ENCODE measurements at regions not wholly inside any gene's neighbourhood (a gene's known extent, or its start where the extent isn't known, plus 50 kb on each side); places are given as distances from the start of the nearest gene placed in this dataset.

DNA sequence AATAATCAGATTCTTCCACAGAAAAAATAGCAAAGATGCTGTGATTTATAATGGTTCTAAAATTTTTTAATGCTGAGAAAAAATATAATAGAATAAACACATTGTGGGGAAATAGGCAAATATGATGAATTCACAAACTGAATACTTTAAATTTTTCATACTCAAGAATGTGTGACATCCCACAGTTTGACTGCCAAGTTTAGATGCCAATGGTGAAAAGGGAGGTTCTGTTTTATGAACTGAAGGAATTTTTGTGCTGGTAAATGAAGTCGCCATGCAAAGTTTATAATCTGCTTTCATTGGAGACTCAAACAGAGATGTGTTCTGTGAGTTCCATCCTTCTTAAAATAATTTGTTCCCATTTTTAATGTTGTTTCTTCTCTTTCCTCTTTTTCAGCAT, 367.5 kb upstream of the ADAMTS16 start:
- no peak for DNase-seq (ENCODE audit: low spot score)

DNA sequence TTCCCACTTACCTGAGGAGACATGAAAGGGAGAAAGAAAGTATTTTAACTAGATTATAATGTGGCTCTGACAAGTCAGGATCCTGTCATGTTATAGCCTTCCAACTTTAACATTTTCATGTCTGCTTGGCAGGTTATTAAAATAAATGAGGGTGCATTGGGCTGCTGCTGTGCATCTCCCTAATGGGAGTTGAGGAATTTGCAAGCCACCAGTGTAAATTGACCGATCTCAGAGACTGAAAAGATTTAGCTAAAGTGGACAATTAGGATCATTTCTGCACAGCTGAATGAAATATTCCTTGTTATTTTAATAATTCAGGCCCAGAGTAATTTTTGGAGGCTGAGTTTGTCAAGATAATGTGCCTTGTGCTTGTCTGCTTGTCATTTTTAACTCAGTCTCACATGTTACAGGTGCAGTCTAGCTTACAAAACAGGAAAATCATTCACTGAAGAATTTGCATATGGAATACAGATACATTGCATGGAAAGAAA, 366.3 kb upstream of the ADAMTS16 start:
- no peak for DNase-seq (ENCODE audit: low spot score)

DNA sequence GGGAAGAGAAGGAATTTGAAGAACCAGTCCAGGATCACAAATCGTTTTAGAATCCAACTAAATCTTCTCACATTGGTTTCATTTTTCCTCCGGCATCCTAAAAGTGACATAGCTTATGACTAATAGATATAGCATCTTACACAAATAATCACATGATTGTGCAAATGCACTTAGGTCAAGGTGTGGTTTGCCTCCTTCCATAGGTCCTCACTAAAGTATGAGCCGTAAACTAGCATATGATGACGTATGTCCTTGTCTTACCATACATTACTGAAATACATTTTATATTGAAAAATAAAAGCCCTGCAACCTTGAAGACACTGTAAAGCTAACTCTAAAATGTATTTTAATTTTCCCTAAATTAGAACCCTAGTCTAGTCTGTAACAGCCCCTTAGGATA, 362.7 kb upstream of the ADAMTS16 start:
- no peak for DNase-seq (ENCODE audit: low spot score)

DNA sequence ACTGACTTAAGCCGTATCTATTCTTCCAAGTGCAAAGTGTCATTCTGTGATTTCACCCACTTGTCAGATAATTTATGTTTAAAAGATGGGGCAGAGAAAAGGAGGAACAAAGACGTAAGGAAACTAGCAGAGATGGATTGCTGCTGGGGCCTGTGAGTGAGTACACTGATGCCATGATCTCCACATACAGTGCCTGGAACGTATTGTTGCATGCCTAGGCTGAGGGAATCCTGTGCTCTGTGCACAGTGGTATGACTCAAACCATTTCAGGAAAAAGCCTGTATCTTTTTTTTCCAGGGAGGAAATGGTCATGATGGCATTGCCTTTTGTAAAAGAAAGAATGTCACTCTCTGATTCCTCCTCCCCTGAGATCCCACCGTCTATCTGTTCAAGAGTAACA, 359.5 kb upstream of the ADAMTS16 start:
- DNase-seq (ENCODE audit: low spot score): no peak

DNA sequence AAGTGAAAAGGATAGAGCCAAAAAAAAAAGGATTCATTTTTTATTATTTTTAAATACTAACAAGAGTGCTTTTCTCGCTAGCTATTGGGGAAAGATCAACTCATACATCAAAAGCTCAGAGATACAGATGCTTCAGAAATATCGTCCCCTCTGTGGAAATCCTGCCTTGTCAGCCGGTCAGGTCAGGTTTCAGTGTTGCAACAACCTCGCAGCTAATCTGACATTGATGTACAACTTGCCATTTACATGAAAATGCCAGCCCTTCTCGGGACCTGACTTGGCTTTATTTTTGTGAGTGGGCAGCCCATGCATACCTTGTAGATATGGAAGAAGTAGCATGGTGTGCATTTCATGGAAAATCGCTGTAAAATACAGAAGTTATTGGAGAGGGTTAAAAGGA, 358.8 kb upstream of the ADAMTS16 start:
- no peak for DNase-seq (ENCODE audit: low spot score)

DNA sequence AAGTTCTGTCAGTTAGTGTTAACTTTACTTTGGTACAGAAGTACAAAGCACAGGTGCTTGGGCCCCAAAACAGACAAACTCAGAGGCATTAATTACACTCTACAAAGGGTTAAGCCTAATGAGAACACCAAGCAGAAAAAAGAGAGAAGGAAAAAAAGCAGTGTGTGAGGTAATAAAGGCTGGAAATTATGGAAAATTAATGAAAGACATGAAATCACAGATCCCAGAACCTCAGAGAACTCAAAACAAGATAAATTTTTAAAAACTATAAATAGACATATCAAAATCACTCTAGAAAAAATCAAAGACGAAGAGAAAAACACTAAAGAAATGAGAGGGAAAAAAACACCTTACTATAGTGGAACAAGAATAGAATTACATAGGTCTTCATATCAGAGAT, 354.2 kb upstream of the ADAMTS16 start:
- DNase-seq (ENCODE audit: low spot score): no peak

DNA sequence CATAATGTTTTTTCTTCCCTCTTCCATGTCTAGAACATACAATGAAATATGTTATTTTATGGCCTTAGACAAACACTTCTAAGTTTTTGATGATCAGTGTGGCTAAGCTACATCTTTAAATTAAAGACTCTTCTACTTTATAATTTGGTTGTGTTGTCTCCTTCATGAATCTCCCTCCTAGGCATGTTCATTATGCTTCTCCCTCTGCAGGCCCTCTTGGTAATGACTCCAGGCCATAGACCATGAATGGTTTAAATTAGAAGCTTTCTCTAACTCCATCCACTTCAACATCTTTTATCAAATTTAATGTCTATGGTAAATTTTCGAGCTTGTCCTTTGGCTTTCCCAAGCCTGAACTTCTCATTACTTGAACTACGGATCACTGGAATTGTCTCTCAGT, 342.7 kb upstream of the ADAMTS16 start:
- DNase-seq (ENCODE audit: low spot score): no peak

DNA sequence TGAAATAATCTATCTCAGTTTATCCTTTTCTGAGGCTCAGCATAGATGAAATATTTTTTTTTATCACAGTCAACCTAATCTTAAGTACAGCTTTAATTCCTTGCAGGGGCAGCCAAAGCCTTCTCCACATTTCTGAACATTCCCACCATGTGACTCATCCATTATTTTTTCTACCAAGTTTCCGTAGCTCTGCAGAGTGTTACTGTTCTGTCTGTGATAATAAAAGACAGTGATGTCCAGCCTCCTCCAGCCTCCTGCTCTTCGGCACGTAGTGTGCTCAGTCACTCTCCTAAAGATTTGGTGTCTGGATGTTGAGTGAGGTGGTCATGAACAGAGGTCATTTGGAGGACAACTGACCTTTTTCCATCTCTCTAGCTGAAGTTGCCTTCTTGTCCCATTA, 338.1 kb upstream of the ADAMTS16 start:
- no peak for DNase-seq (ENCODE audit: low spot score)

DNA sequence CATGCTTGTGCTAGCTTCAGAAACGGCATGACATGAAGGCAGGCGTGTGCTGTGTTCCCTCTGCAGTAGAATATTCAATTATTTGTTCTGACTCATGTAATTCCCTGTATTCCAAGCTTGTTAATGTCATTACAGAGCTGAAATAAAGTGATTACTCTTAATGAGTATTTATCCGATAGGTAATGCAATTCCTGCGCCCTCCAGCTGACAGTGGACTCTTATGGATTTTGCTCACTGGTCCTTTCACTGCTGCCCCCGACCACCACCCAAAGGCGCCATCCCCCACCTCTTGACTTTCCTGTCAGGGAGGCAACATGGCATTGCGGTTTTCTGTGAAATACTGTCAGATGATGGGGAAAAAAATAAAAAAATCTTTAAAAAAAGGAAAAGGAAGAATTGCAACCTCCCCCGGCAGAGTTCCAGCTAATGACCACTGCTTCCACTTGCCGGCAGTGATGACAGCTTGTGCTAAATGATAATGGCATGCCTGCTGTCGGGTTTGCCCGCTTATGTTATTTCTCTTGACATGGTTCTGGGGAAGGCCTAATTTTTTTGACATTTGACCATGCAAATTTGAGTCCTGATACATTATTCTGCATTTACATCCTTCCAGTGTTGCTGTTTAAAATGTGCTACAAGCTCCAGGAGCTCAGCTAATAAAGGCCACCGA, 335.3 kb upstream of the ADAMTS16 start:
- DNase-seq (ENCODE audit: low spot score): no peak

DNA sequence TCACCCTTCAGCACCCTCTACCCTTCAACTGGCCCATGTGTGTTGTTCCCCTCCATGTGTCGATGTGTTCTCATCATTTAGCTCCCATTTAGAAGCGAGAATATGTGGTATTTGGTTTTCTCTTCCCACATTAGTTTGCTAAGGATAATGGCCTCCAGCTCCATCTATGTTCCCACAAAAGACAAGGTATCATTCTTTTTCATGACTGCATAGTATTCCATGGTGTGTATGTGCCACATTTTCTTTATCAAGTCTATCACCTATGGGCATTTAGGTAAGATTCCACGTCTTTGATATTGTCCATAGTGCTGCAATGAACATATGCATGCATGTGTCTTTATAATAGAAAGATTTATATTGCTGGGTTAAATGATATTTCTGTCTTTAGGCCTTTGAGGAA, 325.1 kb upstream of the ADAMTS16 start:
- no peak for DNase-seq (ENCODE audit: low spot score)

DNA sequence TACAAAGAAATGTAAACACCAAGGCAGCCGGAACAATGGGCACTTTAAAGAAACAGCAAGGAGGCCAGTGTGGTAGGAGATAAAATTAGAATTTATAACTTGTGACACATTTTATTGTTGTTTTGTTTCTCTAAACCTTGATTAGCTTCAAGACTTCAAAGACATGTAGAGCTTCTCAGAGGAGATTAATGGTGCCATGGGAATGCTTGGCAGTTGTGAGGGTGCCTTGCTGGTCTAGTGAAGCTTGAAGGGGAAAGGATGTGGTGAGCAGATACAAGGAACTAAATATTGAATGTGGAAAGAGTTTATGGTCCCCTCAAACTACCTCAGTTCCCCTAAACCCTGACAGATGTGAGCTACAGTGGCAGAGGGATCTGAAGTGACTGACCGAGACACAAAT, 322.4 kb upstream of the ADAMTS16 start:
- DNase-seq (ENCODE audit: low spot score): no peak

DNA sequence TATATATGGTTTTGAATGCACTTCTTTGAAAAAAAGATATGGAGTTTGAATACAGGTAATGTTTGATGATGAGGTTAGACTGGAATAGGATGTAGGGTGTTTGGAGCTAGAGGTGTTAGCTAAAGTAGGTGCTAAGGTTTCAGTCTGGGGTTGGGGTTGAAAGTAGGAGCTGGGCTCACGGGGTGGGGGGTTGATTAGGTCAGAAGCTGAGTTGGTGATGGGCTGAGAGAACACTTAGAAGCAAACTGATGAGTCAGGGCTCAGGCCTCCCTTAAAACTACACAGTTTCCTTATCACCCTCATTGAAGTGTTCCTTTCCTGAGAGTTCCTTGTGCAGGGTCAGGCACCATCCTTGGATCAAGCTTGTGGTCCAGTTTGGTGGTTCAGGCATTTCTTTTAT, 308.8 kb upstream of the ADAMTS16 start:
- DNase-seq (ENCODE audit: low spot score): no peak

DNA sequence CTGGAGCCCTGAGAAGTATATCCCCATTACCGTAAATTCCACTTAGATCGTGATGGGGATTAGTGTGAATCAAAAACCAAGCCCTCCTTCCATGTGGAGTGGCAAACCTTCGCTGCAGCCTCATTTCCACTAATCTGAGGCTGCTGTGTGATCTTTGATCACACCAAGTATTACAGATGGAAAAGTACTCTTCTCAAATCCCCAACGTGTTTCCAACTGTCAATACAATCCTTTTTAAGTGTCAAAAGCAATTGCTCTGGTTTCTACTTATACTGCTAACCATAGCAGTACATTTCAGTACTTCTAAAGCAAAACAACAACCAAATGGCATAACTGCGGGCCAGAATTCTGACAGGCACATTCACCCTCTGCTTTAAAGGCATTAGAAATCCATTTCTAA, 307.7 kb upstream of the ADAMTS16 start:
- DNase-seq (ENCODE audit: low spot score): no peak

DNA sequence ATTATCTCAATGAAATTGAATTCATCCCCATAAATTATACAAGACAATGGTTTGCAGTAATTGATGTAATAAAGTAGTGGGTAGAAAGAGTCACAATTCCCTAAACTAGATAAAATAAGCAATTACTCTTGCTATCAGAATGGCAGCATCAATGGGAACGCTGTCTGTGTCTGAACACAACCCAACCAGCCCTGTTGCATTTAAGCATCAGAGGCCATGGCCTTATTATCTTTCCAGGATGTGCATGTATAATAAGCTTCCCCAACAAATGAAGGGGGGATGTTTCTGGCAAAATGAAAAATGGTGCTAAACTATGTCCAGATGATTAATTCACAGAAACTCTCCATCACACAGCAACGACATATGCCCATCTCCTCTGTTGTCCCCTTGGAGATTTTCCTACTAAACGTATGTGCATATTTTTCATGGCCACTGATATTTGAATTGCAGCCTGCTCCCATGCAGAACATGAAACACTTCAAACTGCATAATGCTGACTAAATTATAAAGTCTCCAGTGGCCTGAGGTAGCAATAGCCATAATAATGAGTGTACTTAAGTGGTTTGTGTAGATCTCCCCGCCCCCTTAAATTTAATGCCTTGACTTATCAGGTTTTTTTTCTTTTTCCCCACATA, 306.9 kb upstream of the ADAMTS16 start:
- DNase-seq (ENCODE audit: low spot score): no peak

DNA sequence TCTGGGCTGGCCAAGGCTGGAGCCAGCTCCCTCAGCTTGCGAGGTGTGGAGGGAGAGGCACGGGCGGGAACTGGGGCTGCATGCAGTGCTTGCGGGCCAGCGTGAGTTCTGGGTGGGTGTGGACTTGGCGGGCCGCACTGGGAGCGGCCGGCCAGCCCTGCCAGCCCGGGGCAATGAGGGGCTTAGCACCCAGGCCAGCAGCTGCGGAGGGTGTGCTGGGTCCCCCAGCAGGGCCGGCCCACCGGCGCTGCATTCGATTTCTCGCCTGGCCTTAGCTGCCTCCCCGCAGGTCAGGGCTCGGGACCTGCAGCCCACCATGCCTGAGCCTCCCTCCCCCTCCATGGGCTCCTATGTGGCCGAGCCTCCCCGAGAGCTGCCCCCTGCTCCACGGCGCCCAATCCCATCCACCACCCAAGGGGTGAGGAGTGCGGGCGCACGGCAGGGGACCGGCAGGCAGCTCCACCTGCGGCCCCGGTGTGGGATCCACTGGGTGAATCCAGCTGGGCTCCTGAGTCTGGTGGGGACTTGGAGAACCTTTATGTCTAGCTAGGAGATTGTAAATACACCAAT, 302.6 kb upstream of the ADAMTS16 start:
- no peak for DNase-seq (ENCODE audit: low spot score)

DNA sequence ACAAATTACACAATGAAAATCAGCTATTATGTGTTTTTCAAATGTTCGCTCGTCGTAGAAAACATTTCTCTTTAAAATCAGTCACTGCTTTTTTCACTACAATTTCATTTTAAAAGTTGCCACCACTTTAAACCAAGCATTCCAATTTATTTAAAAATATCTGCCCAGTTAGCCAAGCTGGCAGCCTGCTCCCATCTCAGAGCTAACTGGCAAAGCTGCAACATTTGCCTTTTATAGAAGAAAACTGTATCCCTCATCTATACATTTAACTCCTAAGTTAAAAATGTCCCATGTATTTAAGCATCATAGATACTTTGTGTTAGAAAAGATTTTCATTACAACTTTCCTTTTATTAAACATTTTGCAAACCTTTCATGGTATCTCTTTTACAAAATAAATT, 294.9 kb upstream of the ADAMTS16 start:
- no peak for DNase-seq (ENCODE audit: low spot score)

DNA sequence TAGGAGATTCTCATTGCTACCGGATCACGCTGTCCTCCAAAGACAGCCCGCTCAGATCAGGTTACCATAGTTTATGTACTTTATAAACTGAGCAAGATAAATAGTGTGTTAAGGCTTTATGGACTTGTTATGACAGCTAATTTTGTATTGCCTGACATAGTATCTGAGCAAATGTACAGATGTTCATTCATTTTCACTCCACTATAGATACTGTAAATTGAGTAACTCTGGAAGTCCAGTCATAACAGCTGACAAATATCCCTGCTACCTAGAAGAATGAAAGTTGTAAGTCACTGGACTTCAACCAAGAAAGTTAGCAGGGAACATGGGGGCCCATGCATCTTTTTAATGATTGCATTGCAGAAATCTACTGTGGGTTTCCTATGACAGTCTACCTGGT, 292.4 kb upstream of the ADAMTS16 start:
- no peak for DNase-seq (ENCODE audit: low spot score)

DNA sequence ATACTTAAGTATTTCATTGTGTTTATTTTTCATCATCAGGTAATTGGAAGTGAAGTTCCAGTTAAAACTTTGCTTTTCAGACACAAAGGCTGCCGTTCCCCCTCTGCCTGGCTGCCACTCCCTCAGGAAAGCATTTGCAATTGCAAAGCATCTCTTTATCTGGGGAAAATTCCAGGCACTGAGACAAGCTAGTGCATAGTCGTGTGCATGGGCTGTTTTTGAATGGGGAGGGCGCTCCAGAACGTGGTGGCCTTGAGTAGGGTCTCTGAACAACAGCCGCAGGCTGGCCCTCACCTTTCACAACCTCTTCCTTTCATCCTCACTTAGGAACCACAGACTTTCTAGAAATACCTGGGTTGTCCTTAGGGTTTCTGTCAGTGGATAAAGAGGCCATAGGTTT, 285.1 kb upstream of the ADAMTS16 start:
- no peak for DNase-seq (ENCODE audit: low spot score)

DNA sequence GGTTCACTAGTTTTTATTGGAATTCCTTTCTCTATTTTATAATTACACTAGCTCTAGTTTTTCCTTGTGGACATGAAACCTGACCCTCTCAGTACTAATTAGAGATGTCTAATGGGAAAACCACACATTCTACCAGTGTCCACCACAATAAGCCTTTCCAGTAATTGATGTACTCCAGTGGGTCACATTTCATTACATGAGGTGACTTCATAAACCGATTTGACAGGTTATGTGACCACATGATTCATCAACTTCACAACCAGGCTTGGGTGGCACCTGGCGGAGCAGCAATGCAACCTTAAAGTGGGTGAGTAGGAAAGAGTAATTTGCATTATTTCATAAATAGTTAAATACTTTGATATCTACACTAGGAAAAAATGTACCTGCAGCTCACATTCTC, 284.2 kb upstream of the ADAMTS16 start:
- no peak for DNase-seq (ENCODE audit: low spot score)

DNA sequence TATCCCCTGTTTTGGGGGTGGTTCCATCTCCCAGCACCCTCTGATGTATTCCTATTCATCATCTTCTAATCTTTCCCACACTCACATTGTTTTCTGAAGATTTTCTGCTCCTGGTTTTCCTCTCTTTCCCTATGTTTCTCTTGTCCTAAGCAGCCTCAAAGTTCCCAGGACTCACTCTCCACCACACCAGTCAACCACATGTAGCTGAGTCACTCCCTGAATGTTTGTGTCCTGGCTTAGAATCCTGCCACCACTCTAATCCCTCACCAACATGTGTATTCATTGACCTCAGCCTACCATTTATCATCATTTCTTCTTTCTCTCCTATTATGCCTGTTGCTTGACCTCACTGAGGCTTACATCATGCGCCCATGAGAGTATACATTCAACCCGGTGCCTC, 282.4 kb upstream of the ADAMTS16 start:
- no peak for DNase-seq (ENCODE audit: low spot score)

DNA sequence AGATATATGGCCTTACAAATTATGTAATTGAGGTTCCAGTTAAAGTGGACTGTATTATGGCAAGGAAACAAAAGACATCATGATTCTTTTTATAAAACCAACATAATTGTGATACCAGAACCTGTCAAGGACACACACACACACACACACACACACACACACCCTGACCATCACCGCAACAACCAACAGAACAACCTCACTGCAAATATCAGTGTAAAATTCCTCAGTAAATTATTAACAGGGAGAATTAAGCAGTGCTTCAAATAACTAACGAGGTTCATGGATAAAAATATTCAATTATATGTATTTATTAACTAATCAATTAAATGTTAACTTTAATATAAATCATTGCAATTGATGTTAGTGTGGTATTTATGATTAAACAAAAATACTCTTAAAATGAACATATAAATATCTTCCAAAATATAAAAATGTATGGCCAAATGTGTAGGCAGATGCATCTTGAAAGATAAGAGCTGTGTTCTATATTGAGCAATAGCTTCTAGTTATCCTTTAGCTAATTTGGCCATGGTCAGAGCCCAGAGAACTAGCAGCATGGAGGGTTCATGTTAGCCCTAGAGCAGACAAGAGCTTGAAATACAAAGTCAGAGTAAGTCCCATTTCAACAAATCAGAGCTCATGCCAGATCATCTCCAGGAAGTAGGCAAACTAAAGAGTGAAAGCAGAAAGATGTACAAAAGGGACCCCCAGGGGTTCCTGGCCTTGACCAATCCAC, 280.5 kb upstream of the ADAMTS16 start:
- DNase-seq (ENCODE audit: low spot score): no peak

DNA sequence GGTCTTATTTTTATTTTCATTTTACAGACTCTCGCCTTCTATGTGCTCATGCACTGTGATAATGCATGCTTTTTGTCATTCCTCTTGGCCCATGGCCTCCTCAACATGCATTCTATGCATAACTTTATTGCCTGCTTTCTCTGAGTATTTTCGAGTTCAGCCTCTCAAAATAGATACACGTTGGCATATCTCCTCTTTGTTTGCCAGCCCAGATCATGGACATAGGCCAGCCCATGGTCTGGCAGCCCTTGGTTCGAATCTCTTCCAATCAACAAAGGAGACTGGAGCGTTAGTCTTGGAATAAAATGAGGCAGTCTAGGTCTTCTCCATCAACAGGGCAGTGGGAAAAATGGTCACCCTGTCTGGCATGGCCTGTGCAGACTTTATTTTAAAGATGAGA, 279.5 kb upstream of the ADAMTS16 start:
- DNase-seq (ENCODE audit: low spot score): no peak

Measured in mesenteric fat pad (tissue), 1 donor.